ENCODE measurements at regions not wholly inside any gene's neighbourhood (a gene's known extent, or its start where the extent isn't known, plus 50 kb on each side); places are given as distances from the start of the nearest gene placed in this dataset.

- no peak for TF ChIP-seq CTCF (IDR thresholded peaks at IDR 0.05; ENCODE audit: low read depth, low read length, poor library complexity, severe bottlenecking)
- no peak for TF ChIP-seq EZH2phosphoT487 (IDR thresholded peaks at IDR 0.05; ENCODE audit: borderline replicate concordance, low read length)
- Histone ChIP-seq H3K36me3 (ENCODE audit: control insufficient read depth, low read length) (no peaks in the 10 kb centered on the region), H3K27me3 (ENCODE audit: control insufficient read depth, low read length) (no peaks in the 10 kb centered on the region), H3K4me2 (ENCODE audit: low read length) (no peak overlapping the region), H3K9me3 (ENCODE audit: control insufficient read depth, insufficient read depth, low read length) (no peaks in the 10 kb centered on the region), H3F3A (ENCODE audit: control insufficient read depth, insufficient read depth) (no peaks in the 10 kb centered on the region), H3K79me2 (ENCODE audit: control insufficient read depth, low read length) (no peaks in the 10 kb centered on the region), H3K4me3 (ENCODE audit: low read length) (no peak overlapping the region), H4K20me1 (ENCODE audit: control insufficient read depth, insufficient read depth, low read depth, low read length) (no peaks in the 10 kb centered on the region), H3K27ac (ENCODE audit: low read depth, low read length) (no peak overlapping the region), H3K9me2 (replicated peaks; ENCODE audit: control insufficient read depth, low read length) (no peaks in the 10 kb centered on the region), H3K4me1 (ENCODE audit: control insufficient read depth, low read length) (no peaks in the 10 kb centered on the region)
Measured at GRCh38 chr18:39380866-39381265, 1815.3 kb upstream of the CELF4 start.

GRCh38 chr18:39380186-39380725, 1814.7 kb upstream of the CELF4 start:
- Histone ChIP-seq H3K27ac (ENCODE audit: low read depth, low read length) (no peak overlapping the region), H3K79me2 (ENCODE audit: control insufficient read depth, low read length) (no peaks in the 10 kb centered on the region), H3K4me2 (ENCODE audit: low read length) (no peak overlapping the region), H3K9me2 (replicated peaks; ENCODE audit: control insufficient read depth, low read length) (no peaks in the 10 kb centered on the region), H3K9me3 (ENCODE audit: control insufficient read depth, insufficient read depth, low read length) (no peaks in the 10 kb centered on the region), H3K4me3 (ENCODE audit: low read length) (no peak overlapping the region), H3F3A (ENCODE audit: control insufficient read depth, insufficient read depth) (no peaks in the 10 kb centered on the region), H3K36me3 (ENCODE audit: control insufficient read depth, low read length) (no peaks in the 10 kb centered on the region), H3K4me1 (ENCODE audit: control insufficient read depth, low read length) (no peaks in the 10 kb centered on the region), H4K20me1 (ENCODE audit: control insufficient read depth, insufficient read depth, low read depth, low read length) (no peaks in the 10 kb centered on the region), H3K27me3 (ENCODE audit: control insufficient read depth, low read length) (no peaks in the 10 kb centered on the region)
- TF ChIP-seq EZH2phosphoT487 (IDR thresholded peaks at IDR 0.05; ENCODE audit: borderline replicate concordance, low read length) (no peak), CTCF (IDR thresholded peaks at IDR 0.05; ENCODE audit: low read depth, low read length, poor library complexity, severe bottlenecking) (no peak)

- H3F3A ChIP-seq (ENCODE audit: control insufficient read depth, insufficient read depth), result no peaks in the 10 kb centered on the region
- no peak for TF ChIP-seq CTCF (IDR thresholded peaks at IDR 0.05; ENCODE audit: low read depth, low read length, poor library complexity, severe bottlenecking)
- no peak for TF ChIP-seq EZH2phosphoT487 (IDR thresholded peaks at IDR 0.05; ENCODE audit: borderline replicate concordance, low read length)
- H4K20me1 ChIP-seq (ENCODE audit: control insufficient read depth, insufficient read depth, low read depth, low read length), result no peaks in the 10 kb centered on the region
Measured at GRCh38 chr18:39375066-39375465, 1809.5 kb upstream of the CELF4 start.

More at GRCh38 chr18:39375066-39375465, 1809.5 kb upstream of the CELF4 start:
- no peaks in the 10 kb centered on the region for H3K36me3 ChIP-seq (ENCODE audit: control insufficient read depth, low read length)
- no peaks in the 10 kb centered on the region for H3K79me2 ChIP-seq (ENCODE audit: control insufficient read depth, low read length)
- H3K4me2 ChIP-seq (ENCODE audit: low read length), result no peak overlapping the region
- no peaks in the 10 kb centered on the region for H3K27me3 ChIP-seq (ENCODE audit: control insufficient read depth, low read length)
- H3K9me3 ChIP-seq (ENCODE audit: control insufficient read depth, insufficient read depth, low read length), result no peaks in the 10 kb centered on the region
- H3K9me2 ChIP-seq (replicated peaks; ENCODE audit: control insufficient read depth, low read length), result no peaks in the 10 kb centered on the region
- no peak overlapping the region for H3K4me3 ChIP-seq (ENCODE audit: low read length)
- H3K4me1 ChIP-seq (ENCODE audit: control insufficient read depth, low read length), result no peaks in the 10 kb centered on the region
- H3K27ac ChIP-seq (ENCODE audit: low read depth, low read length), result no peak overlapping the region

Data from DOHH2 (cell line).